DND-41 (cell line): ENCODE measurements at regions not wholly inside any gene's neighbourhood (a gene's known extent, or its start where the extent isn't known, plus 50 kb on each side); places are given as distances from the start of the nearest gene placed in this dataset.

Experiments
- ATAC-seq: fragments of 200-7000 bp; cut with Tn5 transposase; 3 replicates; pipeline ENCODE4 v1.9.1; 2021; ENCODE audit warnings: low read depth; ENCODE audit not compliant: insufficient read depth
- DNase-seq: peaks from one replicate; pipeline ENCODE4 v3.0.0-alpha.2; 2020
- H2AFZ ChIP-seq: 2 replicates; pipeline ENCODE4 v1.6.0; 2012; ENCODE audit warnings: low read depth, low read length
- H3K27ac ChIP-seq: 2 replicates; pipeline ENCODE4 v1.5.1; 2012; ENCODE audit warnings: low read length, inconsistent platforms
- H3K27me3 ChIP-seq: fragments of 200-600 bp; sonication (generic); 2 replicates; pipeline ENCODE4 v1.6.0; 2012; ENCODE audit warnings: low read length, mild to moderate bottlenecking, inconsistent platforms; ENCODE audit not compliant: insufficient read depth, poor library complexity
- H3K36me3 ChIP-seq: 2 replicates; pipeline ENCODE4 v1.5.1; 2012; ENCODE audit warnings: low read length, inconsistent platforms; ENCODE audit not compliant: insufficient read depth
- H3K4me1 ChIP-seq: 2 replicates; pipeline ENCODE4 v1.5.1; 2012; ENCODE audit warnings: mild to moderate bottlenecking, low read length; ENCODE audit not compliant: insufficient read depth
- H3K4me2 ChIP-seq: 2 replicates; pipeline ENCODE4 v1.6.0; 2012; ENCODE audit warnings: mild to moderate bottlenecking, moderate library complexity, low read length, inconsistent platforms; ENCODE audit not compliant: insufficient read depth
- H3K4me3 ChIP-seq, 2 experiments: fragments of 200-600 bp in 1 of 2; shearing (Covaris generic) in 1 of 2; 2 replicates each; pipeline ENCODE4 v1.5.1; 2012 to 2016; ENCODE audit warnings: inconsistent platforms in 2 of 2, low read length in 2 of 2, mild to moderate bottlenecking in 2 of 2, low read depth in 1 of 2, moderate library complexity in 1 of 2
- H3K79me2 ChIP-seq: 2 replicates; pipeline ENCODE4 v1.6.0; 2012; ENCODE audit warnings: low read length, inconsistent platforms; ENCODE audit not compliant: insufficient read depth
- H3K9ac ChIP-seq: 2 replicates; pipeline ENCODE4 v1.6.0; 2012; ENCODE audit warnings: low read depth, mild to moderate bottlenecking, inconsistent platforms, low read length, moderate library complexity
- H3K9me3 ChIP-seq: 2 replicates; pipeline ENCODE4 v1.5.1; 2012; ENCODE audit warnings: low read length, moderate library complexity, mild to moderate bottlenecking, inconsistent platforms; ENCODE audit not compliant: insufficient read depth, severe bottlenecking
- H4K20me1 ChIP-seq: 2 replicates; pipeline ENCODE4 v1.6.0; 2012; ENCODE audit warnings: low read length; ENCODE audit not compliant: insufficient read depth
- CTCF ChIP-seq: IDR thresholded peaks from 2 replicates; pipeline ENCODE4 v1.5.1; 2012; ENCODE audit warnings: borderline replicate concordance, low read length, moderate library complexity, mild to moderate bottlenecking; ENCODE audit not compliant: poor library complexity, severe bottlenecking; ENCODE audit errors: extremely low read depth
- EZH2 ChIP-seq: IDR thresholded peaks from 3 replicates; pipeline ENCODE4 v1.6.1; 2012; ENCODE audit warnings: borderline replicate concordance, low read depth, mild to moderate bottlenecking, moderate library complexity, low read length, inconsistent platforms; ENCODE audit not compliant: severe bottlenecking

- H3K9me3 ChIP-seq: no peaks in the 10 kb centered on the region
- ATAC-seq (no peak), DNase-seq (no peak)
- no peaks in the 10 kb centered on the region for H3K27me3 ChIP-seq
- no peak overlapping the region for H2AFZ ChIP-seq
- H3K4me2 ChIP-seq: no peak overlapping the region
- H3K4me1 ChIP-seq: peaks cover 34% of the 10 kb centered on the region
- TF ChIP-seq EZH2 (no peak), CTCF (no peak)
- no peaks in the 10 kb centered on the region for H3K36me3 ChIP-seq
- H3K9ac ChIP-seq: no peak overlapping the region
- H4K20me1 ChIP-seq: no peaks in the 10 kb centered on the region
- H3K4me3 ChIP-seq: no peak overlapping the region
- H3K27ac ChIP-seq: no peak overlapping the region
- no peaks in the 10 kb centered on the region for H3K79me2 ChIP-seq
Measured at GRCh38 chr3:31291818-31292217, 240.9 kb upstream of the STT3B start.

GRCh38 chr3:31294430-31295149 is 238.1 kb upstream of the STT3B start:
- DNase-seq (peak; percentile 15), ATAC-seq (peak; percentile 68)
- H3K79me2 ChIP-seq: no peaks in the 10 kb centered on the region
- no peak overlapping the region for H2AFZ ChIP-seq
- H3K27ac ChIP-seq: peak overlapping the region; percentile 48
- H3K4me1 ChIP-seq: peaks cover 30% of the 10 kb centered on the region
- H3K9me3 ChIP-seq: peaks cover 3% of the 10 kb centered on the region
- H3K4me3 ChIP-seq: no peak overlapping the region
- no peak overlapping the region for H3K4me2 ChIP-seq
- TF ChIP-seq CTCF (no peak), EZH2 (no peak)
- no peaks in the 10 kb centered on the region for H3K27me3 ChIP-seq
- H3K9ac ChIP-seq: no peak overlapping the region
- H4K20me1 ChIP-seq: no peaks in the 10 kb centered on the region
- H3K36me3 ChIP-seq: no peaks in the 10 kb centered on the region

- peaks cover 3% of the 10 kb centered on the region for H3K9me3 ChIP-seq
- no peak for DNase-seq
- peaks cover 24% of the 10 kb centered on the region for H3K4me1 ChIP-seq
- peak overlapping the region; percentile 48 for H3K27ac ChIP-seq
- H3K4me3 ChIP-seq: no peak overlapping the region
- H4K20me1 ChIP-seq: no peaks in the 10 kb centered on the region
- no peak overlapping the region for H3K9ac ChIP-seq
- H3K27me3 ChIP-seq: no peaks in the 10 kb centered on the region
- H3K36me3 ChIP-seq: no peaks in the 10 kb centered on the region
- no peaks in the 10 kb centered on the region for H3K79me2 ChIP-seq
- TF ChIP-seq EZH2 (no peak), CTCF (no peak)
- no peak overlapping the region for H3K4me2 ChIP-seq
- no peak overlapping the region for H2AFZ ChIP-seq
- 0 out of 3 replicates have a peak, but pooled peaks have one; percentile 3 for ATAC-seq
Measured at GRCh38 chr3:31295150-31295765, 237.5 kb upstream of the STT3B start.
